ENCODE measurements at regions not wholly inside any gene's neighbourhood (a gene's known extent, or its start where the extent isn't known, plus 50 kb on each side); places are given as distances from the start of the nearest gene placed in this dataset.

- Histone ChIP-seq H3K9me3 (ENCODE audit: control insufficient read depth, low read length) (peaks cover 3% of the 10 kb centered on the region), H3K4me1 (ENCODE audit: control insufficient read depth in 1 of 2, insufficient read depth in 2 of 2, low read length in 2 of 2) (no peaks in the 10 kb centered on the region), H3K36me3 (ENCODE audit: control insufficient read depth in 1 of 2, insufficient read depth in 2 of 2, low read length in 1 of 2) (no peaks in the 10 kb centered on the region), H3K4me3 (ENCODE audit: low read length in 2 of 2) (no peak overlapping the region), H3K27me3 (ENCODE audit: control insufficient read depth in 1 of 2, insufficient read depth in 2 of 2, low read length in 1 of 2) (no peaks in the 10 kb centered on the region), H3K27ac (ENCODE audit: low read depth in 1 of 2, low read length in 2 of 2) (no peak overlapping the region)
- intact Hi-C loops (cut with DNase I) = no loop called here
- ATAC-seq (ENCODE audit: low FRiP score) (peak; percentile 38), DNase-seq (no peak)
- 91 to 95% methylated on average over 28 of the region's 28 CpGs for WGBS, 2 donors
Observed at GRCh38 chr13:111844222-111844671, 222.7 kb upstream of the SOX1 start.

- peaks cover 3% of the 10 kb centered on the region for H3K9me3 ChIP-seq (ENCODE audit: control insufficient read depth, low read length)
- peak; percentile 7 for ATAC-seq (ENCODE audit: low FRiP score)
- no peaks in the 10 kb centered on the region for H3K27me3 ChIP-seq (ENCODE audit: control insufficient read depth in 1 of 2, insufficient read depth in 2 of 2, low read length in 1 of 2)
- H3K27ac ChIP-seq (ENCODE audit: low read depth in 1 of 2, low read length in 2 of 2) = no peak overlapping the region
- H3K36me3 ChIP-seq (ENCODE audit: control insufficient read depth in 1 of 2, insufficient read depth in 2 of 2, low read length in 1 of 2) = no peaks in the 10 kb centered on the region
- intact Hi-C loops (cut with DNase I) = no loop called here
- H3K4me1 ChIP-seq (ENCODE audit: control insufficient read depth in 1 of 2, insufficient read depth in 2 of 2, low read length in 2 of 2) = no peaks in the 10 kb centered on the region
- no peak overlapping the region for H3K4me3 ChIP-seq (ENCODE audit: low read length in 2 of 2)
- 92 to 96% methylated on average over 20 of the region's 20 CpGs for WGBS, 2 donors
- no peak for DNase-seq
Observed at GRCh38 chr13:111844682-111845081, 222.3 kb upstream of the SOX1 start.

GRCh38 chr13:111845621-111846351 is 221.2 kb upstream of the SOX1 start:
- 14 to 15% methylated on average over 29 of the region's 29 CpGs for WGBS, 2 donors
- DNase-seq (no peak), ATAC-seq (ENCODE audit: low FRiP score) (no peak)
- no peaks in the 10 kb centered on the region for H3K4me1 ChIP-seq (ENCODE audit: control insufficient read depth in 1 of 2, insufficient read depth in 2 of 2, low read length in 2 of 2)
- intact Hi-C loops (cut with DNase I) = no loop called here
- no peak overlapping the region for H3K27ac ChIP-seq (ENCODE audit: low read depth in 1 of 2, low read length in 2 of 2)
- H3K27me3 ChIP-seq (ENCODE audit: control insufficient read depth in 1 of 2, insufficient read depth in 2 of 2, low read length in 1 of 2) = no peaks in the 10 kb centered on the region
- H3K4me3 ChIP-seq (ENCODE audit: low read length in 2 of 2) = no peak overlapping the region
- peaks cover 3% of the 10 kb centered on the region for H3K9me3 ChIP-seq (ENCODE audit: control insufficient read depth, low read length)
- H3K36me3 ChIP-seq (ENCODE audit: control insufficient read depth in 1 of 2, insufficient read depth in 2 of 2, low read length in 1 of 2) = no peaks in the 10 kb centered on the region

GRCh38 chr13:111846391-111847159 is 220.4 kb upstream of the SOX1 start:
- intact Hi-C loops (cut with DNase I) = no loop called here
- Histone ChIP-seq H3K4me3 (ENCODE audit: low read length in 2 of 2) (no peak overlapping the region), H3K27me3 (ENCODE audit: control insufficient read depth in 1 of 2, insufficient read depth in 2 of 2, low read length in 1 of 2) (no peaks in the 10 kb centered on the region), H3K4me1 (ENCODE audit: control insufficient read depth in 1 of 2, insufficient read depth in 2 of 2, low read length in 2 of 2) (no peaks in the 10 kb centered on the region), H3K27ac (ENCODE audit: low read depth in 1 of 2, low read length in 2 of 2) (no peak overlapping the region), H3K36me3 (ENCODE audit: control insufficient read depth in 1 of 2, insufficient read depth in 2 of 2, low read length in 1 of 2) (no peaks in the 10 kb centered on the region), H3K9me3 (ENCODE audit: control insufficient read depth, low read length) (peaks cover 3% of the 10 kb centered on the region)
- no peak for DNase-seq
- no peak for ATAC-seq (ENCODE audit: low FRiP score)
- WGBS, 2 donors = 26 to 29% methylated on average over 14 of the region's 14 CpGs

GRCh38 chr13:111847964-111848363 is 219.0 kb upstream of the SOX1 start:
- Histone ChIP-seq H3K27ac (ENCODE audit: low read depth in 1 of 2, low read length in 2 of 2) (no peak overlapping the region), H3K4me1 (ENCODE audit: control insufficient read depth in 1 of 2, insufficient read depth in 2 of 2, low read length in 2 of 2) (no peaks in the 10 kb centered on the region), H3K27me3 (ENCODE audit: control insufficient read depth in 1 of 2, insufficient read depth in 2 of 2, low read length in 1 of 2) (no peaks in the 10 kb centered on the region), H3K9me3 (ENCODE audit: control insufficient read depth, low read length) (peaks cover 3% of the 10 kb centered on the region), H3K4me3 (ENCODE audit: low read length in 2 of 2) (no peak overlapping the region), H3K36me3 (ENCODE audit: control insufficient read depth in 1 of 2, insufficient read depth in 2 of 2, low read length in 1 of 2) (no peaks in the 10 kb centered on the region)
- WGBS, 2 donors = 94% methylated on average over 3 of the region's 3 CpGs
- DNase-seq = no peak
- intact Hi-C loops (cut with DNase I) = no loop called here
- ATAC-seq (ENCODE audit: low FRiP score) = no peak

- 30 to 34% methylated on average over 7 of the region's 7 CpGs for WGBS, 2 donors
- ATAC-seq (ENCODE audit: low FRiP score) = no peak
- intact Hi-C loops (cut with DNase I) = no loop called here
Observed at GRCh38 chr13:111850458-111850857, 216.5 kb upstream of the SOX1 start.

GRCh38 chr13:111850976-111851375 is 216.0 kb upstream of the SOX1 start:
- no peak overlapping the region for H3K27ac ChIP-seq (ENCODE audit: low read depth in 1 of 2, low read length in 2 of 2)
- no peaks in the 10 kb centered on the region for H3K27me3 ChIP-seq (ENCODE audit: control insufficient read depth in 1 of 2, insufficient read depth in 2 of 2, low read length in 1 of 2)
- ATAC-seq (ENCODE audit: low FRiP score) (no peak), DNase-seq (no peak)
- intact Hi-C loops (cut with DNase I) = no loop called here
- no peak overlapping the region for H3K4me3 ChIP-seq (ENCODE audit: low read length in 2 of 2)
- no peaks in the 10 kb centered on the region for H3K4me1 ChIP-seq (ENCODE audit: control insufficient read depth in 1 of 2, insufficient read depth in 2 of 2, low read length in 2 of 2)
- no peaks in the 10 kb centered on the region for H3K36me3 ChIP-seq (ENCODE audit: control insufficient read depth in 1 of 2, insufficient read depth in 2 of 2, low read length in 1 of 2)
- 63 to 64% methylated on average over 5 of the region's 5 CpGs for WGBS, 2 donors
- H3K9me3 ChIP-seq (ENCODE audit: control insufficient read depth, low read length) = no peaks in the 10 kb centered on the region

More at GRCh38 chr13:111850458-111850857, 216.5 kb upstream of the SOX1 start:
- Histone ChIP-seq H3K36me3 (ENCODE audit: control insufficient read depth in 1 of 2, insufficient read depth in 2 of 2, low read length in 1 of 2) (no peaks in the 10 kb centered on the region), H3K27ac (ENCODE audit: low read depth in 1 of 2, low read length in 2 of 2) (no peak overlapping the region), H3K9me3 (ENCODE audit: control insufficient read depth, low read length) (no peaks in the 10 kb centered on the region), H3K4me3 (ENCODE audit: low read length in 2 of 2) (no peak overlapping the region), H3K4me1 (ENCODE audit: control insufficient read depth in 1 of 2, insufficient read depth in 2 of 2, low read length in 2 of 2) (no peaks in the 10 kb centered on the region), H3K27me3 (ENCODE audit: control insufficient read depth in 1 of 2, insufficient read depth in 2 of 2, low read length in 1 of 2) (no peaks in the 10 kb centered on the region)
- DNase-seq = no peak

- Histone ChIP-seq H3K36me3 (ENCODE audit: control insufficient read depth in 1 of 2, insufficient read depth in 2 of 2, low read length in 1 of 2) (no peaks in the 10 kb centered on the region), H3K9me3 (ENCODE audit: control insufficient read depth, low read length) (no peaks in the 10 kb centered on the region), H3K4me3 (ENCODE audit: low read length in 2 of 2) (no peak overlapping the region), H3K27ac (ENCODE audit: low read depth in 1 of 2, low read length in 2 of 2) (no peak overlapping the region), H3K27me3 (ENCODE audit: control insufficient read depth in 1 of 2, insufficient read depth in 2 of 2, low read length in 1 of 2) (no peaks in the 10 kb centered on the region), H3K4me1 (ENCODE audit: control insufficient read depth in 1 of 2, insufficient read depth in 2 of 2, low read length in 2 of 2) (no peaks in the 10 kb centered on the region)
- intact Hi-C loops (cut with DNase I) = no loop called here
- ATAC-seq (ENCODE audit: low FRiP score) (no peak), DNase-seq (no peak)
- WGBS, 2 donors = 46 to 54% methylated on average over 23 of the region's 23 CpGs
Observed at GRCh38 chr13:111852725-111853518, 214.0 kb upstream of the SOX1 start.

Data from aorta (tissue), 5 donors.